H9 (cell line): ENCODE measurements at regions not wholly inside any gene's neighbourhood (a gene's known extent, or its start where the extent isn't known, plus 50 kb on each side); places are given as distances from the start of the nearest gene placed in this dataset.

Experiments used
- DNase-seq: peaks from one replicate; pipeline ENCODE4 v3.0.0-alpha.2; 2017
- H2AFZ ChIP-seq: one replicate; pipeline ENCODE4 v1.6.1; 2013; ENCODE audit warnings: mild to moderate bottlenecking, low read length, control low read depth, moderate library complexity
- H2AK5ac ChIP-seq: 2 replicates; pipeline ENCODE4 v1.6.1; 2013; ENCODE audit warnings: low read length, control low read depth, mixed read lengths; ENCODE audit not compliant: insufficient read length
- H2BK120ac ChIP-seq: one replicate; pipeline ENCODE4 v1.6.1; 2013; ENCODE audit warnings: low read depth, mild to moderate bottlenecking, low read length, control low read depth, inconsistent platforms; ENCODE audit not compliant: poor library complexity, severe bottlenecking
- H2BK12ac ChIP-seq: 2 replicates; pipeline ENCODE4 v1.6.1; 2013; ENCODE audit warnings: low read length, control low read depth, mixed read lengths, low read depth; ENCODE audit not compliant: insufficient read length
- H2BK15ac ChIP-seq: 2 replicates; pipeline ENCODE4 v1.6.1; 2013; ENCODE audit warnings: low read depth, low read length, control low read depth
- H2BK20ac ChIP-seq: one replicate; pipeline ENCODE4 v1.6.1; 2013; ENCODE audit warnings: low read depth, mild to moderate bottlenecking, low read length, control low read depth, inconsistent platforms; ENCODE audit not compliant: poor library complexity, severe bottlenecking
- H2BK5ac ChIP-seq: 2 replicates; pipeline ENCODE4 v1.6.1; 2013; ENCODE audit warnings: low read length, control low read depth, mixed read lengths; ENCODE audit not compliant: insufficient read length
- H3K14ac ChIP-seq: 2 replicates; pipeline ENCODE4 v1.6.1; 2013; ENCODE audit warnings: low read length, control low read depth; ENCODE audit not compliant: insufficient read depth
- H3K18ac ChIP-seq: 2 replicates; pipeline ENCODE4 v1.6.1; 2013; ENCODE audit warnings: low read depth, mild to moderate bottlenecking, mixed read lengths, low read length, control low read depth; ENCODE audit not compliant: insufficient read length
- H3K23ac ChIP-seq: 2 replicates; pipeline ENCODE4 v1.6.1; 2013; ENCODE audit warnings: low read length, control low read depth, mixed read lengths, low read depth; ENCODE audit not compliant: insufficient read length
- H3K23me2 ChIP-seq: 2 replicates; pipeline ENCODE4 v1.6.1; 2013; ENCODE audit warnings: low read depth, mild to moderate bottlenecking, mixed read lengths, low read length, control low read depth; ENCODE audit not compliant: insufficient read length, poor library complexity, severe bottlenecking
- H3K27ac ChIP-seq: 2 replicates; pipeline ENCODE4 v1.5.1; 2013; ENCODE audit warnings: low read length, control low read depth, mixed read lengths, low read depth; ENCODE audit not compliant: insufficient read length
- H3K27me3 ChIP-seq: 2 replicates; pipeline ENCODE4 v1.6.1; 2013; ENCODE audit warnings: low read length, control low read depth, inconsistent platforms; ENCODE audit not compliant: insufficient read depth
- H3K4ac ChIP-seq: 2 replicates; pipeline ENCODE4 v1.6.1; 2013; ENCODE audit warnings: low read depth, mild to moderate bottlenecking, control low read depth, inconsistent platforms, low read length, moderate library complexity
- H3K4me1 ChIP-seq: 2 replicates; pipeline ENCODE4 v1.6.1; 2013; ENCODE audit warnings: low read length, control low read depth, inconsistent platforms; ENCODE audit not compliant: insufficient read depth
- H3K4me2 ChIP-seq: 2 replicates; pipeline ENCODE4 v1.6.1; 2013; ENCODE audit warnings: low read length, control low read depth, mixed read lengths; ENCODE audit not compliant: insufficient read length, insufficient read depth
- H3K56ac ChIP-seq: 2 replicates; pipeline ENCODE4 v1.6.1; 2013; ENCODE audit warnings: low read depth, mild to moderate bottlenecking, mixed read lengths, low read length, control low read depth; ENCODE audit not compliant: insufficient read length
- H3K79me1 ChIP-seq: 2 replicates; pipeline ENCODE4 v1.6.1; 2013; ENCODE audit warnings: low read depth, mild to moderate bottlenecking, moderate library complexity, low read length, control low read depth, inconsistent platforms; ENCODE audit not compliant: insufficient read depth, poor library complexity, severe bottlenecking
- H3K79me2 ChIP-seq: 2 replicates; pipeline ENCODE4 v1.6.1; 2013; ENCODE audit warnings: low read length, control low read depth, inconsistent platforms; ENCODE audit not compliant: insufficient read depth
- H3K9ac ChIP-seq: 2 replicates; pipeline ENCODE4 v1.6.1; 2013; ENCODE audit warnings: low read length, control low read depth, mixed read lengths; ENCODE audit not compliant: insufficient read length; ENCODE audit errors: extremely low read depth
- H3K9me3 ChIP-seq: one replicate; pipeline ENCODE4 v1.6.1; 2013; ENCODE audit warnings: low read depth, low read length, inconsistent platforms; ENCODE audit not compliant: control insufficient read depth
- H3T11ph ChIP-seq: one replicate; pipeline ENCODE4 v1.6.1; 2013; ENCODE audit warnings: mild to moderate bottlenecking, low read length, control low read depth, inconsistent platforms
- H4K20me1 ChIP-seq: one replicate; pipeline ENCODE4 v1.6.1; 2013; ENCODE audit not compliant: control insufficient read depth, insufficient read length, insufficient read depth
- H4K5ac ChIP-seq: 2 replicates; pipeline ENCODE4 v1.6.1; 2013; ENCODE audit warnings: low read depth, mild to moderate bottlenecking, mixed read lengths, low read length, control low read depth; ENCODE audit not compliant: insufficient read length
- H4K8ac ChIP-seq: replicated peaks from 2 replicates; pipeline ENCODE4 v1.6.1; 2013; ENCODE audit warnings: low read length, control low read depth, mixed read lengths, low read depth; ENCODE audit not compliant: insufficient read length
- H4K91ac ChIP-seq: 2 replicates; pipeline ENCODE4 v1.6.1; 2013; ENCODE audit warnings: low read depth, mild to moderate bottlenecking, moderate library complexity, mixed read lengths, low read length, control low read depth; ENCODE audit not compliant: insufficient read length
- H3K27ac Mint-ChIP-seq, 3 experiments: 2 replicates in 2 of 3; 3 replicates in 1 of 3; pipeline ENCODE4 v1.8.0; 2020 to 2021; ENCODE audit warnings: mixed read lengths in 3 of 3, mild to moderate bottlenecking in 1 of 3, moderate library complexity in 1 of 3
- H3K27me3 Mint-ChIP-seq: 2 replicates; pipeline ENCODE4 v1.8.0; 2021; ENCODE audit warnings: low read depth, mild to moderate bottlenecking, moderate library complexity, mixed read lengths
- H3K36me3 Mint-ChIP-seq, 3 experiments: 2 replicates in 2 of 3; 3 replicates in 1 of 3; pipeline ENCODE4 v1.8.0; 2020 to 2021; ENCODE audit warnings: low read depth in 3 of 3, mixed read lengths in 3 of 3; ENCODE audit not compliant: insufficient read depth in 1 of 3
- H3K4me1 Mint-ChIP-seq, 2 experiments: 2 replicates each; pipeline ENCODE4 v1.8.0; 2020; ENCODE audit warnings: mixed read lengths in 2 of 2
- H3K4me3 Mint-ChIP-seq, 2 experiments: 2 replicates in 1 of 2; 3 replicates in 1 of 2; pipeline ENCODE4 v1.8.0; 2020 to 2021; ENCODE audit warnings: mild to moderate bottlenecking in 2 of 2, mixed read lengths in 2 of 2, moderate library complexity in 1 of 2
- H3K9me3 Mint-ChIP-seq, 2 experiments: 2 replicates in 1 of 2; 3 replicates in 1 of 2; pipeline ENCODE4 v1.8.0; 2020; ENCODE audit warnings: mild to moderate bottlenecking in 2 of 2, mixed read lengths in 2 of 2, moderate library complexity in 1 of 2
- CTCF ChIP-seq: fragments of 200-600 bp; sonication (generic); conservative IDR thresholded peaks from 3 replicates; pipeline ENCODE4 v1.8.0; 2021; ENCODE audit warnings: antibody characterized with exemption, mild to moderate bottlenecking
- WGBS: extraction: QIAGEN DNeasy Blood & Tissue Kit; methylation state at CpG from one replicate; pipeline ENCODE4 v1.1.7; 2013; ENCODE audit warnings: missing lambda C conversion rate, low lambda C conversion rate, mixed read lengths; ENCODE audit not compliant: insufficient read length; ENCODE audit errors: extremely low coverage; 5-methylcytosine and 5-hydroxymethylcytosine counted together

DNA sequence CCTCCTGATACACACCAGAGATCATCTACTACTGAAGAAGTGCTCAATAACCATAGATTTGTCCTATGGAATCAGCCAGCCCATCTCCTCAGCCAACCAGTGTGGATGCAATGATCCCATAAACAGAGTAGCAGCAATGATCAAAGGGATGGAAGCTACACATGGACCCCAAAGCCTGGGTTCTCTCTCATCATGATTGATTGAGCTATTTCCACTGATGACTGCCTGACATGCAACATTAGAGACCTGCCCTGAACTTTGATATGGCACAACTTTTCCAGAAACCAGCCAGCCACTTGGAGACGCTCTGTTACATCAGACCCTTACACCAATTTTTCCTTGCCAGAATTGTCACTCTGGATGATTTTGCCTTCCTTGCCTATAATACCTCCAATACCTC, 471.6 kb downstream of the BUD13 start:
- no peaks in the 10 kb centered on the region for H3K27me3 ChIP-seq
- H4K20me1 ChIP-seq = no peaks in the 10 kb centered on the region
- H3K9me3 ChIP-seq = no peaks in the 10 kb centered on the region
- no peak overlapping the region for H2AK5ac ChIP-seq
- H3K23ac ChIP-seq = no peak overlapping the region
- H4K5ac ChIP-seq = no peak overlapping the region
- no peak overlapping the region for H3K18ac ChIP-seq
- no peak overlapping the region for H2BK120ac ChIP-seq
- no CpG with 5 or more reads among the region's 1 CpG for WGBS
- no peak overlapping the region for H3K14ac ChIP-seq
- H3K79me2 ChIP-seq = no peaks in the 10 kb centered on the region
- H4K91ac ChIP-seq = no peak overlapping the region
- Mint-ChIP-seq H3K9me3 (no peaks in the 10 kb centered on the region), H3K27ac (no peak overlapping the region), H3K27me3 (no peaks in the 10 kb centered on the region), H3K4me1 (no peaks in the 10 kb centered on the region), H3K4me3 (no peak overlapping the region), H3K36me3 (peaks cover 0 to 3% (median 0%) of the 10 kb centered on the region in 3 experiments; a peak in 2 of 7 replicates)
- H3K56ac ChIP-seq = no peak overlapping the region
- H3T11ph ChIP-seq = no peak overlapping the region
- H3K23me2 ChIP-seq = no peaks in the 10 kb centered on the region
- no peak overlapping the region for H2BK20ac ChIP-seq
- no peak overlapping the region for H4K8ac ChIP-seq
- no peak for DNase-seq
- H3K4me1 ChIP-seq = no peaks in the 10 kb centered on the region
- H2BK5ac ChIP-seq = no peak overlapping the region
- no peak overlapping the region for H3K4ac ChIP-seq
- no peak overlapping the region for H3K27ac ChIP-seq
- H2AFZ ChIP-seq = no peak overlapping the region
- no peak overlapping the region for H3K4me2 ChIP-seq
- no peak overlapping the region for H3K9ac ChIP-seq
- no peak overlapping the region for H2BK12ac ChIP-seq
- no peaks in the 10 kb centered on the region for H3K79me1 ChIP-seq
- no peak for TF ChIP-seq CTCF
- H2BK15ac ChIP-seq = no peak overlapping the region
